Fibroblast of skin of right biceps (primary cell): ENCODE measurements at regions not wholly inside any gene's neighbourhood (a gene's known extent, or its start where the extent isn't known, plus 50 kb on each side); places are given as distances from the start of the nearest gene placed in this dataset.

ENCODE experiments used
- DNase-seq: peaks from one replicate; pipeline ENCODE4 v3.0.0-alpha.2; 2013

GRCh38 chr5:61689153-61689846 lies 357.2 kb downstream of the ZSWIM6 start:
- DNase-seq: no peak

DNA sequence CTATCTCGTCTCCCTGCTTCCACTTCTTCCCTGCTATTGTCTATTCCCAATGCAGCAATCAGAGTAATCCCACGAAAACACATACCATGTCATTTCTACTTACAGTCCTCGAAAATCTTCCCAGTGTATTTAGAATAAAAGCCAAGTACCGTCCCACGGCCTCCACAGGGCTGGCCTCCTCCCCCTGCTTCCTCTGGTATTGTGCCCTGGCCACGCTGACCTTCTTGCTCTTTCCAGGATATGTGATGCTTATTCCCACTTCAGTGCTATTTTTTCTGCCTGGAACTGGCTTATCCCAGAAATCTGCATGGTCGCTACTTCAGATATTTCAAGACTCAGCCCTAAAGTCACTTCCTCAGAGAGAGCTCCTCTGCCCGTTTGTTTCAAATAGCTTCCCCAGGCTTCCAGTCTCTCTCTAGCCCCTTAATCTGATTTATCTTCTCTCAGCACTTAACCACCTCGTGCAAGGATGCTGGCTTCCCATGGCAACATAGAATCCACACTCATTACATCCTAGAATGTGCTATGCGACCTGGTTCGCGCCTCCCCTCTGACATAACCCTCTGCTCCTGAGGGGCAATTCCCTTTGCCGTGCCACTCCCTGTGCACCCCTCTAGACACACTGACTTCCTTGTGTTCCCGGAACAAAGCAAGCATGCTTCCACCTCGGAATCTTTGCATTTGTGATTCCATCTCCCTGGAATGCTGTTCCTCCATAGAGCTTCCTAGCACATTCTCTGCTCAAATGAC lies 365.9 kb downstream of the ZSWIM6 start:
- no peak for DNase-seq

DNA sequence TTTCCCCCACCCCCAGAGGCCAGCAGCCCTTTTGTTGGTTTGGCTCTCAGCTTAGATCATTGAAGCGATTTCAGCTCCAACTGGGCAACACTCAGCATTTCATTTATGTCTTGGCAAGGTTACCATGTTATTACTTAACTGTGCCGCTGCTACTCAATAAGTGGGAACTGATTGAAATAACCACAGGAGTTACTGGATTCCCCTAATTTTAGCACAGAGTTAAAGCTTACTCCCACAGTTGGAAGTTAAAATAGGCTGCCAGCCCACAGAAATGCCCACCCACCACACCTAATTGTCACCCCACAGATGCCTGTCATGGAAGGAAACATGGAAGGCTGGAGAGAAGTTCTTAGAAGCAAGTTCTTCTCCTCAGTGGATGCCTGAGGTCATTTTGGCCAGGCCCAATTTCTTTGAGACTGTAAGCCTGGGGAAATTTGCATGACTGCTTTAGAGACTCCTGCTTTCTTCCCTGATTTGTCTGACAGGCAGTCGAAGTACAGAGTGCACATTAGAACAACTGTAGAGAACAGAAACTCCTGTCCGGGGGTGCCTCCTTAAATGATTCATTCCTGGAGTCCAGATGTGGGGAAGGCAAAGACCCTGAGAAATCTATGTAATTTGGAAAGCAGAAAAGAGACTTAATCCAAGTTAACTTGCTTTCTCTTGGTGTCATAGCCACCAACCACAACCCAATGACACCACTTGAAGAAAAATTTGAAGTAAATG lies 370.0 kb downstream of the ZSWIM6 start:
- DNase-seq: no peak

- DNase-seq: peak; percentile 11
Measured at GRCh38 chr5:61702784-61703183, 370.7 kb downstream of the ZSWIM6 start.

DNA sequence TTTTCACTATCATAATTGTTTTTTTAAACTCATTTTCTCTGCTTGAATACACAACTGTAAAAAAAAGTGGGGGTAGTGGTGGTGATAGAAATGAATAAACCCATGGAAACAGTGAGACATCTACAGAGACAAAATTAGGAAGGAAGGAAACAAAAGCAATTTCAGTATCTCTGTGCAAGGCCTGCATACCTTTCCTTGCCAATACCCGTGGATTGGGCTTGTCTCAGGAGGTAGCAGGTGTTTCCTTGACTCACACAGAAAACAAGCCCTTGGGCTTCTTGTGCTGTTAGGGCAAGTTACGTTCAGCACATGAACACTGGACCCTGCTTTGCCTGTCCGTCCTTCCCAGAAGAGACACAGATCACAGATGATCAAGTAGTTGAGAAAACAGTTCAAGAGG lies 372.2 kb downstream of the ZSWIM6 start:
- no peak for DNase-seq

DNA sequence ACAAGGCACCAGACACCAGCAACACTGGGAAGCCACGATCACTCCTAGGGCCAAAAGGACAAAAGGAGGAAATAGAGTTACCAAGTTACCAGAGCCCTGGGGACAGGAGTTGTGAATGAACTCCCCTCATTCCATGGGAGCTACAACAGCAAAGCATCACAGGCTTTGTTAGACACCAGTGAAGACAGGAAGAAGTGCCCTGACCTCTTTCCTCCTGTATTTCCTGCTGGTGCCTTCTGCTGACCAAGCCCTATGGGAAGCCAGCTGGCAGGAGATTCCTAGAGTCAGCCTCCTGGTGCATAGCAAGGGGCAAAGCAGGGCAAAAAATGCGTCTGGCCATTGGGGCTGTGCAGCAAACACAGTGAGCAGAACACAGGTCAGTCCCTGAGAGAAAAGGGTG lies 374.7 kb downstream of the ZSWIM6 start:
- DNase-seq: no peak

GRCh38 chr5:61719124-61719523 lies 387.1 kb downstream of the ZSWIM6 start:
- DNase-seq: no peak

DNA sequence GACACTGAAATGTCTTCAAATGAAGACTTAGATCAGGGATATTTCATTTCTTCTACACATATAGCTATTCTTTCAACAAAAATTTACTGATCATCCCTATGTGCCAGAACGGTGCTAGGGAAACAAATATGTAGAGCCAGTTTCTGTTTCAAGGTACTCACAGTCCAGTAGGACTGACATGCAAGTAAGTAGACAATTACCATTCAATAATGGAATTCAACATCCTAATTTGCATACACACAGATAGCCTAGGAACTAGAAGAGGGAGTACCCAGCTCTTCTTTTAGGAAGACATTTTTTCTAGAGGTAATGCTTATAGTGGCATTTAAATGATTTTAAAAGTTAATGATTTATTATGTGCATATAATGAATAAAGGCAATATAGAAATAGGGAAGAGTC lies 388.8 kb downstream of the ZSWIM6 start:
- no peak for DNase-seq

- DNase-seq: no peak
Measured at GRCh38 chr5:61724102-61724501, 392.0 kb downstream of the ZSWIM6 start.

DNA sequence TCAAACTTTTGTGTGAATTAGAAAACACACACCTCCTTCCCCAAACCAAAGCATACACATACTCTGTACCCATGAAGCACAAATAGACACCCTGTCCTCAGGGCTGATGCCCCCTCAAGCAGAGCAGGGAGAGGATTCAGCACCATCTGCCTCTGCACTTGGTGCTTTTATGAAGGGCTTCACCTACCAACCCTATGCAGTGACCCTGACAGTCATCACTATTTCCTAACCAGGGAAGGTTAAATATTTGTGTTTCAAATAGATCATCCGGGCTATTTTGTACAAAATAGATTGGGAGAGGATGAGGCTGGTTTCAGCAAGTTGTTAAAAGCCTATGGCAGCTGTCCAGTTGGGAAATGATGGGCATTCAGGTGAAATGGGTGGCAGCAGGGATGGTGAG lies 396.2 kb downstream of the ZSWIM6 start:
- DNase-seq: no peak

GRCh38 chr5:61730866-61731265 lies 398.8 kb downstream of the ZSWIM6 start:
- no peak for DNase-seq

- DNase-seq: no peak
Measured at GRCh38 chr5:61731267-61731945, 399.3 kb downstream of the ZSWIM6 start.

GRCh38 chr5:61731946-61732314 lies 399.9 kb downstream of the ZSWIM6 start:
- DNase-seq: no peak

GRCh38 chr5:61732369-61732768 lies 400.3 kb downstream of the ZSWIM6 start:
- DNase-seq: no peak

DNA sequence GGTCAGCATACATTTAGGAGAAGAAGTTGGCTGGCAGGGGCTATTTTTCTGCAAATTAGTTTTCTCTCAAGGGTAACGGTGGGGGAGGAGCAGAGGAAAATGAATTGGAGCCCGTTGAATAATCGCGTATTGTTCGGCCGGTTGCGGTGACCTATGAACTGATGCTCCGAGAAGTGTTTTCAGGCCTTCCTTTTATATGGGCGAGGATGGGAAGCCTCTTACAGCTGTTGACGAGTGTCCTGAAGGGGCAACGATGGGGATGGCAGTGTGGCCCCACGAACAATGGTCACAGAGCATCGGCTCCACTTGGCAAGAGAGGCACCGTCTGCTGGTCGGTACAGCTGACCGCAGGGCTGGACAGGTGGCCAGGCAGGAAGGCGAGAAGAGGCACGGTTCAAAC lies 400.7 kb downstream of the ZSWIM6 start:
- no peak for DNase-seq

DNA sequence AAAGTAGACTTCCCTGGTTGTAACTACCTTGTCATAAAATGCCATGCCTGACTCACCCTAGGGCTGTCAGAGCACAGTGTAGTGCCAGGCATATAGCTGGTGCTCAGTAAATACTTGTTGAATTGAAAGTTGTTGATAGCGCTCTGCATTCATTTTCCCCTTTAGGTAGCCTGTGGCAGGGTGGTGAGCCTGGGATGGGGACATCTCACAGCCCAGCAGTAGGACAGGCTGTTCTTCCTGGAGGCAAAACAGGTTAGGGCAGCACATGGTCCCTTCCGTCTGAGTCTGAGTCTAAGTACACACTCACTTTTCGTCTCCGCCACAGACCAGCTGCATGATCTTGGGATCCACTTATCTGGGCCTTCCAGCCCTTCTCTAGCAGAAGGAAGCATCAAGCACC lies 401.9 kb downstream of the ZSWIM6 start:
- no peak for DNase-seq

DNA sequence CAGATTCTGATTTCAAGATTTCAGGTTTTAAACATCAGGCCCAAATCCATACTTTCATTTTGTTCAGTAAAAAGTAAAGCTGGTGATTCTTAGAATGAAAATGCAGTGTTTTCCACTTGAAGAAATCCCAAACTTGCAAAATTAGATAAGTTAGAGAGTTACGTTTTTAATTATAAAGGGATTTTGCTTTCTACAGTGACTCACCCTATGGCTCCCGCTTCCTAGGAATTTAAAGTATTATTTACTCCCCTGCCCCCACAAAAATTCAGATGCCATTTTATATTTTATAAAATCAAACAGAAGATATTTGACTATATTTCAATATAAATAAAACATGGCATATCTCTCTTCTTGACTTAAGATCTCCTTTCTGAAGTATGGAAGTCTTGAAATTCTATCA lies 402.9 kb downstream of the ZSWIM6 start:
- DNase-seq: peak; percentile 69

- peak; percentile 12 for DNase-seq
Measured at GRCh38 chr5:61735531-61735930, 403.5 kb downstream of the ZSWIM6 start.

- no peak for DNase-seq
Measured at GRCh38 chr5:61735995-61736394, 403.9 kb downstream of the ZSWIM6 start.

GRCh38 chr5:61737301-61737963 lies 405.4 kb downstream of the ZSWIM6 start:
- DNase-seq: peak; percentile 8

- no peak for DNase-seq
Measured at GRCh38 chr5:61737964-61738340, 405.9 kb downstream of the ZSWIM6 start.

DNA sequence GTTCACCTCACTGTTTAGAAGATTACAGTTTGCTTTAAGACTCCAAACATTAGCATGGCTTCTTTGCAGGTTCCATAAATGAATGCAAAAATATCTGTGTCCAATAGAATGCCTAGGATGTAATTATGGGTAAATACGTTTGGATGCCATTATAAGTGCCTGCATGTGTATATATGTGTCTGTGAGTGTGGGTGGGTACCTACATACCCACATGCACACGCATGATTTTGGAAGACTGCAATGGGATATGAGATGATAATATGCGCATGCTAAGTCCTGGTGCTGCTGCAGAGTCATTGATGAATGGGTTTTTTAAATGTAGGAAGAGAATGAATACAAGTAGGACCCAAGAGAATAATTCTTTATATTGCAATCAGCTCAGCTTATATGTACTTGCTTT lies 406.4 kb downstream of the ZSWIM6 start:
- DNase-seq: no peak
